ENCODE measurements at regions not wholly inside any gene's neighbourhood (a gene's known extent, or its start where the extent isn't known, plus 50 kb on each side); places are given as distances from the start of the nearest gene placed in this dataset.

DNA sequence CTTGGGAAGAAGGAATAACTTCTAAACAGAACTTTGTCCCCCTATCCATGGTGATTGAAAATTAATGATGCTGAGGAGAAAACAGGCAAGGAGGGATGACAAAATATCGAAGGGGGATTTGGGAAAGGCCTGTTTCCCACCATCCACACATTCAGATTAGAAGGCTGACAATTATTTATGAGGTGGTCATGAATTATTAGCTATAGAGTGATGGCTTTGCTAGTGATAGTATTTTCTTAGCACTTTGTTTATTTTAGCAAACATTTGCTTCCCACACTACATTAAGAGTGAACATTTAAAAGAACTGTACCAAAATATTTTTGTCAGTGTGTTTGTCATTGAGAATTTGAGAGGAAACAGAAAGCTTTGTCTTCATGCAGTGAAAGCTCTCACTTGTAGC is 172.6 kb upstream of the PDZRN3 start:
- DNase-seq (ENCODE audit: low spot score) (no peak), ATAC-seq (ENCODE audit: insufficient number of reproducible peaks, low FRiP score, low read depth) (no peak)
- H3K4me3 ChIP-seq = no peak overlapping the region
- no peaks in the 10 kb centered on the region for H3K36me3 ChIP-seq
- H3K9me3 ChIP-seq = no peaks in the 10 kb centered on the region
- H3K4me1 ChIP-seq (ENCODE audit: control insufficient read depth in 1 of 2, low read depth in 2 of 2) = peaks cover 4 to 31% of the 10 kb centered on the region in 2 donors
- no peaks in the 10 kb centered on the region for H3K27me3 ChIP-seq (replicated peaks; ENCODE audit: insufficient read depth)
- TF ChIP-seq, protein P1, sequence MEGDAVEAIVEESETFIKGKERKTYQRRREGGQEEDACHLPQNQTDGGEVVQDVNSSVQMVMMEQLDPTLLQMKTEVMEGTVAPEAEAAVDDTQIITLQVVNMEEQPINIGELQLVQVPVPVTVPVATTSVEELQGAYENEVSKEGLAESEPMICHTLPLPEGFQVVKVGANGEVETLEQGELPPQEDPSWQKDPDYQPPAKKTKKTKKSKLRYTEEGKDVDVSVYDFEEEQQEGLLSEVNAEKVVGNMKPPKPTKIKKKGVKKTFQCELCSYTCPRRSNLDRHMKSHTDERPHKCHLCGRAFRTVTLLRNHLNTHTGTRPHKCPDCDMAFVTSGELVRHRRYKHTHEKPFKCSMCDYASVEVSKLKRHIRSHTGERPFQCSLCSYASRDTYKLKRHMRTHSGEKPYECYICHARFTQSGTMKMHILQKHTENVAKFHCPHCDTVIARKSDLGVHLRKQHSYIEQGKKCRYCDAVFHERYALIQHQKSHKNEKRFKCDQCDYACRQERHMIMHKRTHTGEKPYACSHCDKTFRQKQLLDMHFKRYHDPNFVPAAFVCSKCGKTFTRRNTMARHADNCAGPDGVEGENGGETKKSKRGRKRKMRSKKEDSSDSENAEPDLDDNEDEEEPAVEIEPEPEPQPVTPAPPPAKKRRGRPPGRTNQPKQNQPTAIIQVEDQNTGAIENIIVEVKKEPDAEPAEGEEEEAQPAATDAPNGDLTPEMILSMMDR (IDR thresholded peaks at IDR 0.05) = no peak
- no peak overlapping the region for H3K27ac ChIP-seq

DNA sequence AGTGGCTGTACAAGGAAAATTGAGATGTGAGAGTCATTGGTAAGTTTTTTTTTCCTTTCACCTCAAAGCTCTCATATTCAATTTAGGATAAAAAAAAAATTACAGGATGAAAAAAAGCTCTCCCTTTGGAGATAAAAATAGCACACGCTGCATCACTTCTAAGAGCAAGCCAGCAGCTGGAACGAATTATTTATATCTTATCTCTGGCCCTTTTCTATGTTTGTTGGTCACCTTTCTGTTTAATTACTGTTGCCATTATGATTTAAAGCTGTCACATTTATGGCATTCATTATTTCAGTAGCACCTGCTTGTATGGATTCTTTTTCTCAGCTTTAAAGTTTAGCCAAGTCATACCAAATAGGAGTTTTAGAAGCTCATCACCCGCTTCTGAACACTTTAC is 171.6 kb upstream of the PDZRN3 start:
- DNase-seq (ENCODE audit: low spot score) = no peak
- TF ChIP-seq, protein P1 (IDR thresholded peaks at IDR 0.05) = no peak
- Histone ChIP-seq H3K27me3 (replicated peaks; ENCODE audit: insufficient read depth) (no peaks in the 10 kb centered on the region), H3K27ac (no peak overlapping the region), H3K4me3 (no peak overlapping the region), H3K4me1 (ENCODE audit: control insufficient read depth in 1 of 2, low read depth in 2 of 2) (peaks cover 4 to 25% of the 10 kb centered on the region in 2 donors), H3K9me3 (no peaks in the 10 kb centered on the region), H3K36me3 (no peaks in the 10 kb centered on the region)
- ATAC-seq (ENCODE audit: insufficient number of reproducible peaks, low FRiP score, low read depth) = no peak

- Histone ChIP-seq H3K9me3 (no peaks in the 10 kb centered on the region), H3K27ac (no peak overlapping the region), H3K27me3 (replicated peaks; ENCODE audit: insufficient read depth) (no peaks in the 10 kb centered on the region), H3K4me1 (ENCODE audit: control insufficient read depth in 1 of 2, low read depth in 2 of 2) (peaks cover 0 to 19% of the 10 kb centered on the region in 2 donors), H3K4me3 (no peak overlapping the region), H3K36me3 (no peaks in the 10 kb centered on the region)
- ATAC-seq (ENCODE audit: insufficient number of reproducible peaks, low FRiP score, low read depth) (no peak), DNase-seq (ENCODE audit: low spot score) (no peak)
- TF ChIP-seq, protein P1 (IDR thresholded peaks at IDR 0.05) = no peak
Observed at GRCh38 chr3:73791356-73791755, 166.6 kb upstream of the PDZRN3 start.

DNA sequence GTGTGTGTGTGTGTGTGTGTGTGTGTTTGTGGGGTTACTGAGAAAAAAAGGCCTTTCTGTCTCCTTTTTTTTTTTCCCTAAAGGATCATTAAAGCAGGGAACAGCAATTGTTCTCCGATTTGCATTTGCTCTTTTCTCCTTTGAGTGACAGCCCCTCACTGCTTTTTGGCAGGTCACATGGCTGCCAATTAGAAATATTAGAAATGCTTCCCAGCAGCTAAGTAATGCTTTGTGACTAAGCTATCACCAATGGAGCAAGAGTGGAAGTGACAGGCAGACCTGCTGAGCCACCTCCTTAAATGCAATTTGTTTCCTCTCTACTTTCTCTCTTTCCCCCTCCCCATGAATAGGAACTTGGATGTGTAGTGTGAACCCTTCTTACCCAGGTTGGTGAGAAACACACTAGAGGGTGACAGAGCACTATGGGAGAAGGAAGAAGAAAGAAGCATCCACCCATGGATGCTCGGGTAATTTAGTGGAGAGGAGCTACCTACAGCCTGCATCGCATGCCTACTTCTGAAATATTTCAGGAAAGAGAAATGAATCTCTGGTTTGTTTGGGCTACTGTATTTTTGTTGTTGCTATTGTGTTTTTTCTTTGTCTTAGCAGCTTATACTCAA is 165.2 kb upstream of the PDZRN3 start:
- DNase-seq (ENCODE audit: low spot score) = no peak
- peaks cover under 1 to 27% of the 10 kb centered on the region in 2 donors for H3K4me1 ChIP-seq (ENCODE audit: control insufficient read depth in 1 of 2, low read depth in 2 of 2)
- no peak for ATAC-seq (ENCODE audit: insufficient number of reproducible peaks, low FRiP score, low read depth)
- TF ChIP-seq, protein P1 (IDR thresholded peaks at IDR 0.05) = no peak
- no peaks in the 10 kb centered on the region for H3K27me3 ChIP-seq (replicated peaks; ENCODE audit: insufficient read depth)
- no peaks in the 10 kb centered on the region for H3K36me3 ChIP-seq
- no peak overlapping the region for H3K27ac ChIP-seq
- H3K4me3 ChIP-seq = no peak overlapping the region
- no peaks in the 10 kb centered on the region for H3K9me3 ChIP-seq

- no peak for DNase-seq (ENCODE audit: low spot score)
- Histone ChIP-seq H3K36me3 (no peaks in the 10 kb centered on the region), H3K27ac (peak overlapping the region in 1 of 2 donors; percentile 3), H3K9me3 (no peaks in the 10 kb centered on the region), H3K27me3 (replicated peaks; ENCODE audit: insufficient read depth) (no peaks in the 10 kb centered on the region), H3K4me1 (ENCODE audit: control insufficient read depth in 1 of 2, low read depth in 2 of 2) (peaks cover 9 to 28% of the 10 kb centered on the region in 2 donors), H3K4me3 (no peak overlapping the region)
- TF ChIP-seq, protein P1 (IDR thresholded peaks at IDR 0.05) = no peak
- no peak for ATAC-seq (ENCODE audit: insufficient number of reproducible peaks, low FRiP score, low read depth)
Observed at GRCh38 chr3:73787620-73788019, 162.9 kb upstream of the PDZRN3 start.

Measured in thoracic aorta (tissue), 2 donors.